Left hindlimb (tissue), 1 donor: ENCODE measurements at regions not wholly inside any gene's neighbourhood (a gene's known extent, or its start where the extent isn't known, plus 50 kb on each side); places are given as distances from the start of the nearest gene placed in this dataset.
"Not testable (repeated sequence)": the region's sequence is repeated elsewhere in the genome, so short reads cannot be mapped to it uniquely, and the experiment has no call there.

Source experiments
- DNase-seq: peaks from one replicate; pipeline ENCODE4 v3.0.0-alpha.2; 2018

GRCh38 chr18:22753130-22753831 is 179.8 kb upstream of the RBBP8 start:
- DNase-seq = no peak

GRCh38 chr18:22764005-22764404 is 169.1 kb upstream of the RBBP8 start:
- not testable (repeated sequence) for DNase-seq

GRCh38 chr18:22765896-22766295 is 167.2 kb upstream of the RBBP8 start:
- no peak for DNase-seq

GRCh38 chr18:22767653-22768052 is 165.5 kb upstream of the RBBP8 start:
- no peak for DNase-seq

- no peak for DNase-seq
Measured at GRCh38 chr18:22773944-22774343, 159.2 kb upstream of the RBBP8 start.

DNA sequence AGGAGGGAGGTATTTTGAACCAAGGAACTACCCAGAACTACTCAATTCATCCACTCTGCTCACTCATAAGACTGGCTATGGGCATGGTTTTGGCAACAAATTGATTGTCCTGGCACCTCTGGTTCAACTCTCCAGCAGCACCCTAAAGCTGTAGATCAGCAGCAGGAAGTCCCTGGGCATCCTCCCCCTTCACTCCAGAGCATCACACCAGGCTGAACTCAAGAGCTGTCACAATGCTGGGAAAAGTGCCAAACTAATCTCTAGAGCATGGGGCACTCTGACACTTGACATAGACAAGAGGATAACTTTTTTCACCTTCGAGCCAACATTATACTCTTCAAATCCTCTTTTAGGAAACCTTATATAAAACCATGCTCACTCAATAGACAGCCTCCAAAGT is 154.1 kb upstream of the RBBP8 start:
- DNase-seq = no peak

DNA sequence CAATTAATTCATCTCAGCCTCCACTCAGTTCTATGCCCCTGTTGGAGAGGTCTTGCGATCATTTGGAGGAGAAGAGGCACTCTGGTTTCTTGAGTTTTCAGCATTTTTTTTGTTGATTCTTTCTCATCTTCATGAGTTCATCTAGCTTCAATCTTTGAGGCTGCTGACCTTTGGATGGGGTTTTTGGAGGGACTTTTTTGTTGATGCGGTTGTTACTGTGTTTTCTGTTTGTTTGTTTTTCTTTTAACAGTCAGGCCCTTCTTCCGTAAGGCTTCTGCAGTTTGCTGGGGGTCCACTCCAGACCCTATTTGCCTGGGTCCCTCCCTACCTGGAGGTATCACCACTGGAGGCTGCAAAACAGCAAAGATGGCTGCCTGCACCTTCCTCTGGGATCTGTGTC is 149.9 kb upstream of the RBBP8 start:
- no peak for DNase-seq

GRCh38 chr18:22783662-22784076 is 149.5 kb upstream of the RBBP8 start:
- DNase-seq = no peak

GRCh38 chr18:22789052-22789451 is 144.1 kb upstream of the RBBP8 start:
- DNase-seq = no peak

- DNase-seq = no peak
Measured at GRCh38 chr18:22789600-22789999, 143.5 kb upstream of the RBBP8 start.

DNA sequence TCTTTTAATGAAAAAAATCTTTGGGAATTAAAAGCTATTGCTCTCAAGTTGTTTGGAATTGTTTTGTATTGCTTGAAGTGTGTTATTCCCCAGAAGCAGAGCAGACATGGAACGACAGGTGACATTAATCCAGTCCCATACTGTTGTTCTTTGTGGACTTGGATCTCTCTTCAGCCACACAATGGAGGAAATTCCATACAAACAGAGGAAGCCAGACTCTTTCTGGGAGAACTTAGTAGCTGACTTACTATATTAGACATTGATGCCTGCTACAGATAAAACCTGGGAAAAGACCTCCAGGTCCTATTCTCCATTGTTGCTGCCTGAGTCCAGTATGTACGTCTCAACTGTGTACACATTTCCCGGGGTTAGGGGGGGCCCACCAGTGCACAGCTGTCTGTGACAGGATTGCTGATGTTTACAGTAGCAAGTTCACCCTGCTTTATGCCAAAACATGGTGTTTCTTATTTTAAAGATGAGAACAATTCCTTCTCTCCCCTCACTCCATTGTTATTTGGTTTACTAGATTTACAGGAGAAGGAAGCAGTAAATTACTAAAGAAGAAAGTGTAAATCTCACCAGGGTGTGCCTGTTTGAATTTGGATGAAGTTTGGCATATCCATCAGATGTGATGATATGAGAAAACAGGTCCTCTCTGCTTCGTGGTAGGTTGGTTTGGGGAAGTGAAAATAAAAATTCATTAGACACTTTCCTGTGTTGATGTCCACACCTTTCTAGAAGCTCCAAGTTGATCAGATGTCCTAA is 142.4 kb upstream of the RBBP8 start:
- DNase-seq = no peak

GRCh38 chr18:22791310-22791610 is 141.9 kb upstream of the RBBP8 start:
- no peak for DNase-seq

DNA sequence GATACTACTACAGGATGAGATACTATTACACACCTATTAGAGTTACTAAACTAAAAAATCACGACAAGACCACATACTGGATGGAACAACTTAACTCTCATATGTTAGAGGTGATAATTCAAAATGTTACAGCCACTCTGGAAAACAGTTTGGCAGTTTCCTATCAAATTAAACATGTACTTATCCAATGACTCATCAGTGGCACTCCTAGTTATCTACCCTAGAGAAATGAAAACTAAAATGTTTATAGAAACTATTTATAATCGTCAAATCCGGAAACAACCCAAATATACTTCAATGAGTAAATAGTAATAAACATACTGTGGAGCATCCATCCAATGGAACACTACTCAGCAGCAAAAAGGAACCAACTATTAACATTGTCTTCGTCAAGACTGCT is 137.0 kb upstream of the RBBP8 start:
- no peak for DNase-seq

DNA sequence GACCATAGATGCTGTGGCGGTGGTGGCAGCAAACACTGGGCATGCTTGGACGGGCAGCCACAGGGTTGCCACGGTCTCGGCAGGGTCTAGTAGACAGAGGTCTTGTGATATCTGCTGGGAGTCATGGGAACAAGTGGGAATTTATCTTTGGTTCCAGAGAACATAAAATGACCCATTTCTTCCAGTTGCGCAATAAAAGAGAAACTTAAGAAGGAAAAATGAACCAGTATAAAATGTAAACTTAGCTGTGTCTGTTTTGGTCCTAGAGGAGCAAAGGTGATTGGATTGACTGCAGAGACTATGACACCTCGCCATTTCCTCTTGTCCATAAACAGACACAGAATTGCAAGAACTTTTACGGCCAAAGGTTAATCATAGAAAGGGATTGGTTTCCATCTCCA is 132.6 kb upstream of the RBBP8 start:
- DNase-seq = no peak

- DNase-seq = no peak
Measured at GRCh38 chr18:22813648-22814328, 119.3 kb upstream of the RBBP8 start.

GRCh38 chr18:22814329-22814703 is 118.8 kb upstream of the RBBP8 start:
- no peak for DNase-seq

- DNase-seq = no peak
Measured at GRCh38 chr18:22816266-22817176, 116.6 kb upstream of the RBBP8 start.

GRCh38 chr18:22817844-22818243 is 115.3 kb upstream of the RBBP8 start:
- no peak for DNase-seq

GRCh38 chr18:22822024-22822423 is 111.1 kb upstream of the RBBP8 start:
- no peak for DNase-seq

DNA sequence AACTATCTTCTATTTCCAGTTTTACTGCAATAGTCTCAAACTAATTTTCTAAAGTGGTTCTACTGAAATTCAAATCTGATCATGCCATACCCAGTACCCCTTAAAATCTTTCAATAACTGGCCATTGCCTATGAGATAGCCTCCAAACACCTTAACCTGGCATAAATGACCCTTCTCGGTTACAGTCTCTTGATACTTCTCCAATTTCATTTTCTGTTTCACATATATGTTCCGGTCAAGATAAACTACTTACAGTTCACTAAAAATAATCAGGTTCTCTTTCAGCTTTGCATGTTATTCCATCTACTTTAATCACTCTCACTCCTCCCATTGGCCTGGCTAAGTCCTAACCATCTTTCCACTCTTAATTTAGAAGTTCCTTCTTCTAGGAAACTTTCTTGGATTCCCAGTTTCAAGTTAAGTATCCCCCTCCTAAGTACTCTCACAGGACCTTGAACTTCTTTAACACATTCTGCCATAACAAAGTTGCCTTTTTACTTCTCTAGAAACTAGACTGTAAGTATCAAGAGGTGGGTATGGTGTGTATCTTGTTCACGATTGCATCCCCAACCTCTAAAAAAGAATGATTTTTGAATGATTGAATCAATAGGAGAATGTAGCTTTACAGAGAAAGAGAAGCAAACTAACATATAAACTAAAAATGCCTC is 110.2 kb upstream of the RBBP8 start:
- DNase-seq = no peak

DNA sequence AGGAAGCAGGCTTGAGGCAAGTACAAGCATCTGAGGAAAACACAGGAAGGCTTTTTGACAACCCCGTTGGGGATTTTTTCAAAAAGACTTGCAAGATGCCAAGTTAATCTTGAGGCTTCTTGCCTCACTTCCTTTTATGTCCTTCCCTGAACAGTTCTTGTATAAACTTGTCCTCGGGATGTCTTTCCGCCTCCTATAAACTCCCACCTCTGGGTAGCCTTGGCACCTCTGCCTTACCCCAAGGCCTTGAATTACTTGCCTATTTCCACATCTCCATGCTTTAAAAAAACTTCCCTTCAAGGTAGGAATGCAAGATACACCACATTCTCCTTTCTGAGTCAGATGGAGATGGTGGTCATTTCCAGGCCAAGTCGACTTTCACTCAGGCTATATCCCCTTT is 106.4 kb upstream of the RBBP8 start:
- no peak for DNase-seq

GRCh38 chr18:22827216-22827615 is 105.9 kb upstream of the RBBP8 start:
- no peak for DNase-seq

- DNase-seq = no peak
Measured at GRCh38 chr18:22827741-22828140, 105.4 kb upstream of the RBBP8 start.
